OCI-LY7 (cell line): ENCODE measurements at regions not wholly inside any gene's neighbourhood (a gene's known extent, or its start where the extent isn't known, plus 50 kb on each side); places are given as distances from the start of the nearest gene placed in this dataset.

Experiments
- BruUV-seq: library from RNA; stranded (reverse); fragments of 400-500 nt; replicated peaks from 2 replicates; lab custom pipeline; 2021; lab: Mats Ljungman, UMichigan
- CTCF ChIA-PET: fragments of 300-600 bp; sonication (Branson Sonifier 250); formaldehyde crosslinking; loops from one replicate; lab custom pipeline; 2022; ENCODE audit warnings: antibody characterized with exemption; ENCODE audit not compliant: unreplicated experiment; lab: Charles Lee
- POLR2A ChIA-PET: fragments of 300-600 bp; sonication (Branson Sonifier 250); formaldehyde crosslinking; loops from one replicate; lab custom pipeline; 2022; ENCODE audit warnings: antibody characterized with exemption; lab: Charles Lee
- DNase-seq: peaks from one replicate; pipeline ENCODE4 v3.0.0-alpha.2; 2015; ENCODE audit warnings: low spot score
- H2AFZ ChIP-seq: fragments of 200-600 bp; sonication (generic), shearing (Covaris generic); 2 replicates; pipeline ENCODE4 v1.6.1; 2014; ENCODE audit warnings: mild to moderate bottlenecking, antibody characterized with exemption, low read length, moderate library complexity
- H3K27ac ChIP-seq: fragments of 200-600 bp; sonication (generic); 2 replicates; pipeline ENCODE4 v1.5.1; 2014; ENCODE audit warnings: mixed run types, low read depth, mild to moderate bottlenecking, moderate library complexity, low read length, inconsistent platforms; ENCODE audit not compliant: poor library complexity, severe bottlenecking
- H3K36me3 ChIP-seq: fragments of 200-600 bp; sonication (generic); 2 replicates; pipeline ENCODE4 v1.6.1; 2014; ENCODE audit warnings: mild to moderate bottlenecking, antibody characterized with exemption, low read length, moderate library complexity, mixed read lengths; ENCODE audit not compliant: insufficient read depth
- H3K4me1 ChIP-seq: fragments of 200-600 bp; sonication (generic); 2 replicates; pipeline ENCODE4 v1.5.1; 2014; ENCODE audit warnings: mild to moderate bottlenecking, low read length; ENCODE audit not compliant: insufficient read depth, poor library complexity, severe bottlenecking
- H3K4me2 ChIP-seq: fragments of 200-600 bp; sonication (generic); 2 replicates; pipeline ENCODE4 v1.6.1; 2014; ENCODE audit warnings: mild to moderate bottlenecking, low read length
- H3K4me3 ChIP-seq: fragments of 200-600 bp; sonication (generic); 2 replicates; pipeline ENCODE4 v1.5.1; 2014; ENCODE audit warnings: mild to moderate bottlenecking, low read depth, low read length; ENCODE audit not compliant: poor library complexity, severe bottlenecking
- H3K79me2 ChIP-seq: fragments of 200-600 bp; sonication (generic); 2 replicates; pipeline ENCODE4 v1.6.1; 2016; ENCODE audit warnings: low read depth, mild to moderate bottlenecking, low read length, moderate library complexity, mixed read lengths; ENCODE audit not compliant: insufficient read depth
- H3K9me2 ChIP-seq: fragments of 200-600 bp; sonication (generic); 2 replicates; pipeline ENCODE4 v1.6.1; 2016; ENCODE audit warnings: mild to moderate bottlenecking, low read length, mixed read lengths; ENCODE audit not compliant: insufficient read depth
- H3K9me3 ChIP-seq: fragments of 200-600 bp; sonication (generic); 2 replicates; pipeline ENCODE4 v1.6.1; 2014; ENCODE audit warnings: mild to moderate bottlenecking, mixed run types, low read length, mixed read lengths
- H4K20me1 ChIP-seq: fragments of 200-600 bp; sonication (generic); 2 replicates; pipeline ENCODE4 v1.6.1; 2014; ENCODE audit warnings: mild to moderate bottlenecking, antibody characterized with exemption, low read length, moderate library complexity, mixed read lengths; ENCODE audit not compliant: insufficient read depth
- CTCF ChIP-seq: fragments of 200-600 bp; sonication (generic); conservative IDR thresholded peaks from 2 replicates; pipeline ENCODE4 v1.5.1; 2014; ENCODE audit warnings: mild to moderate bottlenecking, antibody characterized with exemption, low read length, moderate library complexity, mixed read lengths
- EZH2phosphoT487 ChIP-seq: fragments of 200-600 bp; sonication (generic); IDR thresholded peaks from 2 replicates; pipeline ENCODE4 v1.6.1; 2018; ENCODE audit warnings: low read depth, borderline replicate concordance, mild to moderate bottlenecking, mixed run types, antibody characterized with exemption, low read length, moderate library complexity, mixed read lengths
- intact Hi-C: fragments of 100-400 bp; cut with micrococcal nuclease; formaldehyde crosslinking; loops from one replicate; pipeline ENCODE4 v1.10.0; 2022; ENCODE audit not compliant: unreplicated experiment

- Histone ChIP-seq H3K4me3 (no peak overlapping the region), H3K4me2 (no peak overlapping the region), H4K20me1 (no peaks in the 10 kb centered on the region), H3K79me2 (no peaks in the 10 kb centered on the region), H3K9me2 (no peaks in the 10 kb centered on the region), H3K27ac (no peak overlapping the region), H2AFZ (no peak overlapping the region), H3K4me1 (no peaks in the 10 kb centered on the region), H3K9me3 (no peaks in the 10 kb centered on the region), H3K36me3 (no peaks in the 10 kb centered on the region)
- no peak for DNase-seq
- POLR2A ChIA-PET, result no interaction called here
- intact Hi-C loops, result no loop called here
- no TSS peak for BruUV-seq
- CTCF ChIA-PET, result no interaction called here
- no peak for TF ChIP-seq EZH2phosphoT487
- TF ChIP-seq CTCF, result no peak
Observed at GRCh38 chr13:22270881-22271280, 600.0 kb downstream of the FGF9 start.

- Histone ChIP-seq H4K20me1 (no peaks in the 10 kb centered on the region), H3K9me3 (no peaks in the 10 kb centered on the region), H3K9me2 (no peaks in the 10 kb centered on the region), H3K4me2 (no peak overlapping the region), H3K27ac (no peak overlapping the region), H3K4me1 (no peaks in the 10 kb centered on the region), H2AFZ (no peak overlapping the region), H3K4me3 (no peak overlapping the region), H3K36me3 (no peaks in the 10 kb centered on the region), H3K79me2 (no peaks in the 10 kb centered on the region)
- CTCF ChIA-PET, result no interaction called here
- POLR2A ChIA-PET, result interaction anchor here (0.7 to 1.1 kb wide), 3 partner anchors 18 to 102 kb away, joined by 3 read pairs; no protein-coding TSS in a partner anchor
- BruUV-seq, result no TSS peak
- no peak for TF ChIP-seq CTCF
- TF ChIP-seq EZH2phosphoT487, result no peak
- DNase-seq, result no peak
- intact Hi-C loops, result no loop called here
Observed at GRCh38 chr13:22271903-22272302, 601.0 kb downstream of the FGF9 start.

GRCh38 chr13:22275393-22275792 is 604.5 kb downstream of the FGF9 start:
- DNase-seq, result no peak
- Histone ChIP-seq H3K9me2 (no peaks in the 10 kb centered on the region), H3K4me1 (no peaks in the 10 kb centered on the region), H3K4me3 (no peak overlapping the region), H3K4me2 (no peak overlapping the region), H3K36me3 (no peaks in the 10 kb centered on the region), H3K9me3 (no peaks in the 10 kb centered on the region), H4K20me1 (no peaks in the 10 kb centered on the region), H2AFZ (no peak overlapping the region), H3K79me2 (no peaks in the 10 kb centered on the region), H3K27ac (no peak overlapping the region)
- intact Hi-C loops, result no loop called here
- ChIA-PET CTCF (no interaction called here), POLR2A (no interaction called here)
- TF ChIP-seq EZH2phosphoT487 (no peak), CTCF (no peak)
- BruUV-seq, result no TSS peak
